HTR-8/SVneo (cell line): ENCODE measurements at regions not wholly inside any gene's neighbourhood (a gene's known extent, or its start where the extent isn't known, plus 50 kb on each side); places are given as distances from the start of the nearest gene placed in this dataset.

ENCODE experiments used
- DNase-seq: peaks from one replicate; pipeline ENCODE4 v3.0.0; 2011; ENCODE audit warnings: low spot score, mixed read lengths; ENCODE audit not compliant: insufficient read length
- FAIRE-seq: peaks from 2 replicates; lab custom pipeline; 2011; peaks lifted over from hg19 to GRCh38; lab: Jason Lieb, UNC

DNA sequence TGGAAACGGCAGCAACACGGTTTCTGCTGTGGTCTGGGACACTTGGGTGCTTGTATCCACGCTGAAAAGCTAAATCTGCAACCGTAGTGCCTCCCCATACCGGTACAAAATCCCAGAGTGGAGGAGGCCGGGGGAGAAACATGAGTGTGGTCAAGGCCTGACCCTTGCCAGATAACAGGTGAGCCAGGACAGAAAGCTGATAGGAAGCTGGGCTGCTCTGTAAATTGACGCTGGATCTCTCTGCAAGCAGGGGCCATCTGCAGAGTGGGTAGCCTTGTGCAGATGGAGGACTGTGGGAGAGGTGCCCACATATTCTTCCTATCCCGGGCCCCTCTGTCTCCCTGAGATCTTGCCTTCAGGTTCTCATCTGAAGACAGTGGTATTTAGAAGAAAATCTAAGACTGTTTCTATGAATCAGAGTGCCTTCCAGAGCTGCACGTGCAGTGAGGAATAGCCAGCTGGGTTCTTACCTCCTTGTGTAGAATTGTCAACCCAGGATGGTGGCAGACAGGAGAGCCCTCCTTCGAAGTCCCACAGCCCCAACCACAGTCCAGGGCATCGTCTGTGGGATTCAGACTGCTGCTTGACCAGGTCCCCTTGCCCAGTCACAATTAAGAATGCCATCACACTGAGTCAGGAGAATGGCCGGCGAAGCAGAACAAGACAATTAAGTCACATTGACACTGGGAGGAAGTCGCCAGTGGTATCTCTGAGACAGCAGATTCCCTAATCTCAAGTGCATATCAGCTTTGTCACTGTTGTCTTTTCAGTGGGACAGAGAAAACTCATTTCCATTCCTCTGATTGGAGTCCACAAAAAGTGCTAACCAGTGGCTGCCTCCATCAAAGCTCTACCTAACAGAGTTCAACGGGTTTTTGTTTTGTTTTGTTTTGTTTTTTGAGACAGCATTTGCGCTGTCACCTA lies 100.0 kb upstream of the RIPOR2 start:
- DNase-seq (peak; percentile 25), FAIRE-seq (no peak)

DNA sequence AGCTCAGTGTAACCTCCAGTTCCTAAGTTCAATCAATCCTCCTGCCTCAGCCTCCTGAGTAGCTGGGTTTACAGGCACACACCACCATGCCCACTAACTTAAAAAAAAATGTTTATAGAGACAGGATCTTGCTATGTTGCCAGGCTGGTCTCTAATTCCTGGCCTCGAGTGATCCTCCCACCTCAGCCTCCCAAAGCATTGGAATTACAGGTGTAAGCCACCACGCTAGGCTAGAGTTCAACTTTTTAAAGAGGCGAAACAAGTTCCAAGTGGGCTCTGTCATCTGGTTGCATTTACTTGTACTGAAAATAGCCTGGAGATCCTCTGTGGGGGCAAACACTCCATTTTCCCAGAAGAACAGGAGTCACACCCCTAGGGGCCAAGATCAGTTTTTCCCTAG lies 100.7 kb upstream of the RIPOR2 start:
- FAIRE-seq (no peak), DNase-seq (no peak)

DNA sequence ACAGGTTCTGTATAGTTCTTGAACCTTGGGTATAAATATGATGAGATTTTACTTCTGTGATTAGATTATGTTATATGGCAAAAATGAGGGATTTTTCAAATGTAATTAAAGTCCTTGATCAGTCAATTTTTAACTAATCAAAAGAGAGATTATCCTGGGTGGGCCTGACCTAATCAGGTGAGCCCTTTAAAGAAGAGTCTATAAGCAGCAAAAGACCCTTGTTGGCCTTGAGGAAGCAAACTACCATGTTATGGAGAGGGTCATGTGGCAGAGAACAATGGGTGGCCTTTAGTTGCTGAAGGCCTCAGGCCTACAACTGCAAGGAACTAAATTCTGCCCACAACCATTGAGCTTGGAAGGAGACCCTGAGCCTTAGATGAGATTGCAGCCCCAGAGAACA lies 102.5 kb upstream of the RIPOR2 start:
- FAIRE-seq (no peak), DNase-seq (no peak)

DNA sequence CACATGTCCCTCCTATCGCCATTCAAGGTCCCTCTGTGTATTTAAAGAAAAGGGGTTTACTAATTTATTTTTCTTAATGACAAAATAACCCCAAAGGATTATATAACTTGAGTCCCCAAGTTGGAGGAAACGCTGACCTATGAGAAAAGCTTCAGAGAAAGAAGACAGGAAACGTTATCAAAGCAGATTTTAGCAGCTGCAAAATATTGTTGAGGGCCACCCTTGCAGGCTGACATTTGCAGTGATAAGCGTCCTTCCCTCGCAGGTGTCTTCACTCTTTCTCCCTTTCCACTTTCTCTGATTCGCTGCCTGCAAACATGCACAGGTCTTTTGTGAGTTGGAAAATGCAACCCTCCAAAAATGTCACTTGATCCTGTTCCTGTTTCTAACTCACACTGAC lies 103.2 kb upstream of the RIPOR2 start:
- FAIRE-seq (no peak), DNase-seq (no peak)

DNA sequence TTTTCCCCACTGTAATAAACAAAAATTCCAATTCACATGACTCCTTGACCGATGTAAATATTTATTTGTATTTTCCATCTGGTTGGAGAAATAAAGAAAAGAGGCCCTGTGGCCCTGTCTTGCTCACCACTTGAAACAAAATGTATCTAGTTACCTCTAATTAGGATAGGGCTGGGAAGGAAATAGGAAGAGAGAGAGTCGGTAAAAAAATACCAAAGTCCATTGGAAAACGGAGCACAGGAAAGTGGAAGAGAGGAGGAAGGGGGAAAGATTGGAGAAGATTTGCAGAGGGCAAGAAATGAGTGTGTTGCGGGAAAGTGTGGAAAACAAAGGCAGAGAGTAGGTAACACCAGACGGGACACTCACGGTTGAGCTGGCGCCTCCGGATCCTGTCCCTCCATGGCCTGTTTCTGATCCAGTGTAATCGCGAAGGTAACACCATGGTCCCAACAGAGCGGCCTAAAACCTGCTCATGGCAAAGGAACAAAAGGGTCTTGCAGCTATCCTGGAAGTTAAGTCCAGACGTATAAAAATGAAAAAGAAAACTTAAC lies 105.8 kb upstream of the RIPOR2 start:
- no peak for DNase-seq

DNA sequence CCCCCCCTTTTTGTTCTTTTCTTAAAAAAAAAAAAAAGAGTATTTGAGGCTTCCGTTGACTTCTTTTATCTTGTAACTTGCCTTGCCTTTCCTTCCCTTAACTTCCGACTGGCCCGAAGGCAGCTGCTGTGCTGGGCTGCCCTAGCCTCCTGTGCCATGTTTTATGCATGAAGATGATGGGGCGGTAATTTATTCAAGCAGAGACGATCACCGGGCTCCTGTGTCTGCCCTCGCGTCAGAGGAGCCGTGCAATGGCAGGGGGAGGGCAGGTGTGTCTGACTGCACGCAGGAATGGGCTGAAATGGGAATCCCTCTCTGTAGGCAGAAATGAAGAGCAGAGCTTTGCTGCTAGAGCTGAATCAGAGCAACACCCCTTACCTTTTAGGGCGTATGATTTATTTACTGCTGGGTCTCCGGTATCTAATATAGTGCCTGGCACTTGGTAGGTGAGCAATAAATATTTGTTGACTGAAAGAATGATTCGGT lies 106.3 kb upstream of the RIPOR2 start:
- FAIRE-seq, result no peak
- no peak for DNase-seq

More for the DNA sequence above, 105.8 kb upstream of the RIPOR2 start:
- FAIRE-seq, result no peak

DNA sequence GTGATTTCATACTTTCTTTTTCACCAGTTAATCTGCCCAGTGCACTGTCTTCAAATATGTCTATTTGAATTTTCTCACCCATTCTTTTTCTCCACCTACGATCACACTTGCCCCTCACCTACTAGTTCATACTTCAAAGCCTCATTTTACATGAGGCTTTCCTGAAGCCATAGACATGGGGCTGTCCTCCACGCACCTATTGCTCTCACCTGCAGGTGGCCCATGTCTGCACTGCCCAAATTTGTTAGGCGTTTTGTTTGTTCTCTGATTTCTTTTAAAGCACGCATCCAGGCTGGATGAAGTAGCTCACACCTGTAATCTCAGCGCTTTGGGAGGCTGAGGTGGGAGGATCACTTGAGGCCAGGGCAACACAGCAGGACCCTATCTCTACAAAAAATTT lies 106.8 kb upstream of the RIPOR2 start:
- no peak for FAIRE-seq
- no peak for DNase-seq

DNA sequence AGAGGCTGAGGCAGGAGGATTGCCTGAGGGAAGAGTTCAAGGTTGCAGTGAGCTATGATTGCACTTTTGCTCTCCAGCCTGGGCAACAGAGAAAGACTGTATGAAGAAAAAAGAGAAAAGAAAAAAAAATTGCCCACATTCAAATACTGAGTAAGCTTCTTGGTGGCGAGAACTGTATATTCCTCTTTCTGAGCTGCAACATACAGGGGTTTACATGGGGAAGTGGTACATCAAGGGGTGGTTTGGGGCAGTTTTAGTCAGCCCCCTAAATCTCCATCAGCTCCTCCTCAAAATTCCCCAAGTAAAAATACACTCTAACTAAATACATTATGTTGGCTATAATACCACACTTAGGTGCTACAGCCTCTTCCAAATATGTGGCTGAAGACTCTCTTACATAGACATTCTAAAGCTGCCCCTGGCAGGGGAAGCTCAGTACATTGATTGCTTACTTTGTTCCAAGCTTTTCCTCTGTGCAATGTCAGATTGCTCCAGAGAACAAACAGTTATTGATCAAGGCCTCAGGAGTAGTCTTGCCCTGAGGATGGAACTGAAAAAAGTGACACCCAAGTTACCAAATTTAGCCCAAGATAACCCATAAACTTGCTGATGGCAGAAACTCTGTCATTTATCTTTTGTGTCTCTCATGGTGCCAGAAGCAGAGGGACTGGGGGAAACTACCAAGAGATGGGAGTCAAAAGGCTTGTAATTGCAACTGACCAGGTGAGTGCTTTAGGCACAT lies 107.4 kb upstream of the RIPOR2 start:
- no peak for FAIRE-seq
- DNase-seq, result no peak

DNA sequence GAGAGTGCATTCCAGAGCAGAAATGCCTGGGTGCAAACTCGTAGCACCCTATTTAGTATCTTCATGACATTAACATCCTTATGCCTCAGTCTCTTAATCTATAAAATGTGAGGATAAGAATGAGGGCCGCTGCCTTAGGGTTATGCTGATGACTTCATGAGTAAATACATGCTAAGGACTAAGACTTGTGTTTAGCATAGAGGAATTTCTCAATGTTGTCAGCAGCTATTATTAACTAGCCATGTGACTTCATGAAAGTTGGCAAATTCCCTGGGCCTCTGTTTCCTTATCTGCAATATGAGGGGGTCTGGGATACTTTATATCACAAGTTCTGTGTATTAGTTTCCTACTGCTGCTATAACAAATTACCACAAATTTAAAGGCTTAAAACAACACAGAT lies 108.1 kb upstream of the RIPOR2 start:
- no peak for FAIRE-seq
- DNase-seq, result no peak

DNA sequence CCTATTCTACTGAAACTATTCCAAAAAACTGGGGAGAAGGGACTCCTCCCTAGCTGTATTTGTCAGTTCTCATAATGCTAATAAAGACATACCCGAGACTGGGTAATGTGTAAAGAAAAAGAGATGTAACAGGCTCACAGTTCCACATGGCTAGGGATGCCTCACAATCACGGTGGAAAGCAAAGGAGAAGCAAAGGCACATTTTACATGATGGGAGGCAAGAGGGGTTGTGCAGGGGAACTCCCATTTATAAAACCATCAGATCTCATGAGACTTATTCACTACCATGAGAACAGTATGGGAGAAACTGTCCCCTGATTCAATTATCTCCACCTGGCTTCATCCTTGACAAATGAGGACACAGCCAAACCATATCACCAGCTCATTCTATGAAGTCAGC lies 111.2 kb upstream of the RIPOR2 start:
- DNase-seq (no peak), FAIRE-seq (no peak)

DNA sequence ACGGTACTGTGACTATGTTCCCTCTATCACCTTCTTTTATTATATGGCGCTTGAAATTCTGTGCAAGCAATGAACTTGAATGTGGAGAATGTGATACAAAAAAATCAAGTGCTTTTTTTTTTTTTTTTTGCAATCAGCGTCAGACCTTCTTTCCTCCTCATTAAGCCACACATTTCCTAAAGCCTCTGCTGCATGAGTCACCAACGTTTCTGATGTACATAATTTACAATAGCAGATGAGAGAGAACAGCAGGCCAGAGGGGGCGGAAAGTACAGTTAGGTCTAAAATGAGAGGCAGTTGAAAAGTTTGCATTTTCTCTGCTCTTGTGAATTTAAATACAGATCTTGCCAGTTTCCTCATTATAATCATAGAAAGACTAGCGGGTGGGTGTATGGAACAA lies 114.6 kb upstream of the RIPOR2 start:
- FAIRE-seq (no peak), DNase-seq (peak; percentile 72)

DNA sequence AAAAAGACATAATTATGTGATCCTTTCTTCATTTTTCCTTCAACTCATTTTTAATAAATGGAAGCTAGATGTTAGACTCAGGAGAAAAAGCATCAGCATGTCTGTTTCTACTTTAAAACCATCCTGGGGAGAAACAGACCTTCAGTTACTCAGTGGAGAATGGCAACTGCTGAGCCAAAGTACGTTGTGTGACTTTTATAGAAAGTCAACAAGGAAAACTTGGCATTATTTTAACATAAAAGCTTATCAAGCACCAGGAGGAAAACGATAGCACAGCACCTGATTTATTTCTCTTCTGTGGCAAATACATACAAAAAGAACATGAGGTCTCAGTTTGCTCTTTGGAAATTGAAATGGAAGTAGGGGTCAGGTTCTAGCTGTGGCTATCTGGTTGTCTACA lies 115.3 kb upstream of the RIPOR2 start:
- FAIRE-seq (no peak), DNase-seq (no peak)

DNA sequence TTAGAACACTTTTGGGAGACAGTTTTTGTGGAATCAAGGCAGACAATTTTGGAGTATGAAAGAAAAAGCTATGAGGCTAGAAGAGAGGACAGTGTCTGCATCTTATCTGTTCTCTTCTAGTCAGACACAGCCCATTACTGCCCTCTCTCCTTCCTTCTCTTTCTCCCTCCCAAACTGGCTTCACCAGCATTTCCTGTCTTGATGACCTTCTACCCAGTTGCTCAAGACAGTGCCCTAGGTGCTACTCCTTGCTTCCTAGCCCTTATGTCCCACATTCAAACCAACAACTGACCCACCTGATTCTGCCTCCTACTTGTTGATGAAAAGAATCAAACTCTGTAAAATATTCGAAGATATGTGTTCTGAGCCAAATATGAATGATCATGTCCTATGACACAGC lies 116.4 kb upstream of the RIPOR2 start:
- no peak for DNase-seq
- FAIRE-seq, result no peak

DNA sequence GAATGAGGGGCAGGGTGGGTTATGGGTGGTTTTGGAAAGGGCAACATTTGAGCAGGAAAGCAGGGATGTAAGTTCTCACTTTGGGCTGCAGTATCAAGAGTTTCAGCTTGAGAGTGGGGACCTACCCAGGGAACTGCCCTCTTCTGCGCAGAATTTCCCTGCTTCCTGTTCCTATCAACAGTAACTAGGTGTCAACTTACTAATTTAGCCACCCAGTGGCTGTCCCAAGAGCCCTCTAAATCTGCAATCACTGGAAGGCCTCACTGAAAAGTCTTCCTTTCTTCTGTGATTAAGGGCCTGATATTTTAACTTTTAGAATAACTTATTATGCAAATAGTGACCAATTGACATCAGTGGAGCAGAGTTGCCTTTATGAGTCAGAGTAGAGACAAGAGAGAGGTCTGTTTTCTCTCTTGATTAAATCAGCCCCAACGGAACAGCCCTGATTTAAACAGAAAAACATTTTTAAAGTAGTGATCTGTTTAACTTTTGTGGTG lies 118.2 kb upstream of the RIPOR2 start:
- no peak for FAIRE-seq

DNA sequence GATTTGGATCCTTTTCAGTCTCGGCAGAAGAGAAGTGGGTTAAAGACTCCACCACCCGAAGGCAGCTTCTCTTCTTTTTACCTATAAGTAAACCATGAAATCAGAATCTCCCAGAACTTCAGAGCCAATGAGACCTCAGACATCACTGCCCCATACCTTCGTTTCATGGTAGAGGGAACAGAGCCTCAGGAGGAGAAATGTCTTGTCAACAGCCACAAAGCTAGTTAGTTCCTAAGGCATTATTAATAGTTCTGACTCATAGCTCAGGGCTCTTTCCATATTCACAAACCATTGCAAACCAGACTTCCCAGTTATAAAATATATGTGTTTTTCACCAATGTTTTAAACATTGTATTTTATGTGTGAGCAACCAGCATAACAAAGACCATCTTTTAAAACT lies 118.7 kb upstream of the RIPOR2 start:
- FAIRE-seq (no peak), DNase-seq (no peak)

More for the DNA sequence above, 118.2 kb upstream of the RIPOR2 start:
- no peak for DNase-seq

DNA sequence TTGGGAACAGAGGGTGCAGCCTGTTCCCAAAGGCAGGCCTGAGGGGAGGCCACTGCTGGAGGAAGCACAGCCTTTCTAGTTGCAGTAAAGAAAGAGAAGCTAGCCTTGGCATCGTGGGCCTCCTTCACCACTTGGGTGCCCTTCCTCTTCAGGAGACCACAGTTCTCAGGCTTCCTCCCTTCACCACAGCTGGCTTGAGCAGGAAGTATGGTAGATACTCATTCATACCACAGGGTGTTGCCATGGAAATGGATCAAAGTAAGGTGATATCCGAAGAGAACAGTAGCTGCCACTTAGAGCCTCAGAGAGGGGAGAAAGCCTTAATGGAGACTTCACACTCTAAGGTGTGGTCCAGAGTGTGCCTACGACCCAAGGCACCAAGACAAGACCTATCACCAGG lies 120.4 kb upstream of the RIPOR2 start:
- DNase-seq (no peak), FAIRE-seq (no peak)

DNA sequence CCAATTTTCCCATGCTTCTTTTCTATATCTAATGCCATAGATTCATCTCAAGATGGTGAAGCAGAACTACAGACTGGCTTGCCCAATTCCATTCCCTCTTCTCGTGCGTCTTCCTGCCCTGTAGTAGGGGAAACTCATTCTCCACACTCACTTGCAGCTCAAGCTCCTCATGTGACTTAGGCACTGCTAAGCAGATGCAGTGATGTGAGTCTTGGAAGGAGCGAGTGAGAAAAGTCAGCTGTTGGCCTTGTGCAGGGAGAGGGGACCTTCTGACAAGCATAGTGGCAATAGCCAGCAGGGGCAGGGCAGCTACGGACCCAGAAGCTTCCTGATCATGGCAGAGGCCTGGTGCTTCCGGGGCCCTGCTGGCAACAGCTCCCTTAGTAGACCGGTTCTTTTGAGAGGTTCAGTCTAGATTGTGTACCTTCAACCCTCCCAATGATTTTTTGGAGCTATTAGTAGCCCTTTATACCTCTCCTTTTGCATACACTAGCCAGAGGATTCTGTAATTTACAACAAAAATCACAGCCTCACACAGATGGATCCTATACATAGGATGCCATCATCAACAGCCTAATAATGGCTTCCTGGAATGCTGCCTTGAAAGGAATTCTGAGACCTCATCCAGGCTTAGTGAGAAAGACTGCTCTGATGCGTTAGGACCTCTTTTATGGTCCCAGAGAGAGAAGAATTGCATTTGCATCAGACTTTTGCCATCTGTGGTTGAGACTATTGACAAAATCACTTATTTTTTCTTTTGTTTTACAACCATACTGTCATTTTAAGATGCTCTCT lies 121.5 kb upstream of the RIPOR2 start:
- DNase-seq (no peak), FAIRE-seq (no peak)

DNA sequence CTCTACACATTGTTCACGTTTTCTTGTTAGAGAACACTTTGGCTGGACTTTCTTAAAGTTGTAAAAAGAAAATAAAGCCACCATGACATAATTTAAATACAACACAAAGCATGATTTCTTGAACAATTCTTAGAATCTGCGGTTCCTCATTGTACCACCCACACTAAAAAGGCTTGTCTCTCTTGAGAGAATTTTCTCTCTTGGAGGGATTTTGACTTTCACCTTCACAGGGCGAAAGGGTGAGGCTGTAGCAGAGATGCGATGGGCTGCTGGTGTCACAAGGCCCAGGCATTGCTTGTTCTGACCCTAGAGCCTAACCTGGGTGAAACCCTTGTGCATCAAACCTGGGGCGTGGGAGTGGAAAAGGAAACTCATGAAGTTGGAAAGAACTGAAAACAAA lies 122.7 kb upstream of the RIPOR2 start:
- FAIRE-seq (no peak), DNase-seq (no peak)

DNA sequence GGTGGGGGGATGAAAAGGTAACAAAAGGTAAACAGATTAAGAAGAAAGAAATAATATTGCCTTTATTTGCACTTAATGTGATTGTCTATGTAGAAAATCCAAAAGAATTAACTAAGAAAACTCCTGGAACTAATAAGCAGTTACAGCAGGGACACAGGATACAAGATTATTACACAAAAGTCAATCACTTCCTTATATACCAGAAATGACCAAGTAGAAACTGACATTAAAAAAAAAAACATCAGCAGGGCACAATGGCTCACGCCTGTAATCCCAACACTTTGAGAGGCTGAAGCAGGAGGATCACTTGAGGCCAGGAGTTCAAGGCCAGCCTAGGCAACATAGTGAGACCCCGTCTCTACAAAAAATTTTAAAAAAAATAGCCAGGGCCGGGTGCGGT lies 123.2 kb upstream of the RIPOR2 start:
- DNase-seq, result no peak
- no peak for FAIRE-seq

DNA sequence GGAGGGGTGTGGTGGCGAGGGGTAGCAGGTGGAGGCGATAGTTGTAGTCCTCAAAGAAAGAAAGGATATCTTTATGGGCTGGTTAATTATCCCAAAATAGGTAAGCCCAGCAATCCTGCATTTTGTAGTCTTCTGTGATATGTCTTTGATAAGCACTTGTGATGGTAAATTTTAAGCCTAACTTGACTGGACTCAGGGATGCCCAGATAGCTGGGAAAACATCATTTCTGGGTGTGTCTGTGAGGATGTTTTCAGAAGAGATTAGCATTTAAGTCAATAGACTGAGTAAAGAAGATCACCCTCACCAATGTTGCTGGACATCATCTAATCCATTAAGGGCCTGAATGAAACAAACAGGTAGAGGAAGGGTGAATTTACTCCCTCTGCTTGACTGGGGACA lies 124.8 kb upstream of the RIPOR2 start:
- DNase-seq, result no peak
- no peak for FAIRE-seq
